GM21717 (cell line): ENCODE measurements at regions not wholly inside any gene's neighbourhood (a gene's known extent, or its start where the extent isn't known, plus 50 kb on each side); places are given as distances from the start of the nearest gene placed in this dataset.
A peak's percentile ranks its signal among the peaks of the same experiment; 100 is the strongest.
"Not testable (repeated sequence)": the region's sequence is repeated elsewhere in the genome, so short reads cannot be mapped to it uniquely, and the experiment has no call there.

Experiments used
- ATAC-seq: cut with Tn5 transposase; IDR thresholded peaks from one replicate; pipeline ENCODE4 v1.9.1; 2021; ENCODE audit warnings: mild to moderate bottlenecking, moderate library complexity; ENCODE audit not compliant: unreplicated experiment

DNA sequence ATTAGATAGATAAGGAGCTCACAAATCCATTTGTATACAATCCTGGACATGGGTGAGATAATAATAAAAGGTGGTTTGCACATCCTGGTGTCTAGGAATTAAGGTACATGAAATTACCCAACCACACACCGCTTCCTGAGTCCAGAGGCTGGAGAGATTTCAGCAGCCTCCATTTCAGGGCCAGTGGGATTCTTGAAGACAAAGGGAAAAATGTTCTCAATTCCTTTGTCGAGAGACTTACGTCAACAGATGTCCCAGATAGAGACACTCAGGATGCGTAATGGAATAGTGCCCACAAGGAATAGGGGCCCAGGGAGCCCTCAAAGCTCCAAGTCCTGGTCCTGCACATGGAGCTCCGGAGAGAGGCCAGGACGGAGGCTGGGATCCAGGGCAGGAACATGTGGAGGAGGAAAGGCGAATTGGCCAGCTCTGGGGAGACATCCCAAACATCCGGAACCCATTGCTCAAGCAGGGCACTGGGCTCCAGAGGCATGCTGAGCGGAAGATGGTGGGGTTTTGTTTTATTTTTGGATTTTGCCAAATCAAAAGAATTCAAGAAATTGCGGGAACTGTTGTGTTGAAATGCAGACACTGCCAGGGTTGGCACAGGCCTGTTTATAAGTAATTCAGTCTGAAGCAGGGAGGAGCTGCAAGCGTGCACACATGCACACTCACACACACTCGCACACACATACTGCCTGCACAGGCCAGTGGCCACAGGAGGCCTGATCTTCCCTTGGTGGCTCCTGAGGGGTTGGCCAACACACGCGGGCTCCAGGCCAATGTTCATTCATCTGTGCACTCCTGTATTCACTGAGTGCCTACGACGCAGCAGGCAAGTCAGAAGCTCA lies 97.2 kb downstream of the NOG start:
- no peak for ATAC-seq

DNA sequence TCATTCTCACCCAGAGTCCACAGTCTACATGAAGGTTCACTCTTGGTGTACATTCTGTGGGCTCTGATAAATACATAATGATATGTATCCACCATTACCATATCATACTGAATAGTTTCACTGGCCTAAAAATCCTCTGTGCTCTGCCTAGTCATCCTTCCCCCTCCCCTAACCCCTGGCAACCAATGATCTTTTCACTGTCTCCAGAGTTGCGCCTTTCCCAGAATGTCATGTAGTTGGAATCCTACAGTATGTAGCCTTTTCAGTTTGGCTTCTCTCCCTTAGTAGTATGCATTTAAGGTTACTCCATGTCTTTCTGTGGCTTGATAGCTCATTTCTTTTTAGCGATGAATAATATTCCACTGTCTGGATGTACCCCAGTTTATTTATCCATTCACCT lies 101.3 kb downstream of the NOG start:
- no peak for ATAC-seq

DNA sequence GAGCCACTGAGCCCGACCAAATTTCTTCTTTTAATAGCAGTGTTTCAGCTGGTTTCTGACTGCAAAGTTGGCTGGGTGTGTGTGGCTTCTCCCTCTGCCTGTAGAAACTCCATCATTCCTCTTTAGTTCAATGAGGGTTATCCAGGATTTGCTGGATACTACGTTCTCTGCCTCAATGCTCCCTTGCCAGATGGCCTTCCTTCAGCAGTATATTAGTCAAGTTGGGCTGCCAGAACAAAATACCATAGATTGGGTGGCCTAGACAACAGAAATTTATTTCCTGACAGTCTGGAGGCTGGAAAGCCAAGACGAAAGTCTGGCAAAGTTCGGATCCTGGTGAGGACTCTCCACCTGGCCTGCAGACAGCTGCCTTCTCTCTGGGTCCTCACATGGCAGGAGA lies 103.7 kb downstream of the NOG start:
- no peak for ATAC-seq

DNA sequence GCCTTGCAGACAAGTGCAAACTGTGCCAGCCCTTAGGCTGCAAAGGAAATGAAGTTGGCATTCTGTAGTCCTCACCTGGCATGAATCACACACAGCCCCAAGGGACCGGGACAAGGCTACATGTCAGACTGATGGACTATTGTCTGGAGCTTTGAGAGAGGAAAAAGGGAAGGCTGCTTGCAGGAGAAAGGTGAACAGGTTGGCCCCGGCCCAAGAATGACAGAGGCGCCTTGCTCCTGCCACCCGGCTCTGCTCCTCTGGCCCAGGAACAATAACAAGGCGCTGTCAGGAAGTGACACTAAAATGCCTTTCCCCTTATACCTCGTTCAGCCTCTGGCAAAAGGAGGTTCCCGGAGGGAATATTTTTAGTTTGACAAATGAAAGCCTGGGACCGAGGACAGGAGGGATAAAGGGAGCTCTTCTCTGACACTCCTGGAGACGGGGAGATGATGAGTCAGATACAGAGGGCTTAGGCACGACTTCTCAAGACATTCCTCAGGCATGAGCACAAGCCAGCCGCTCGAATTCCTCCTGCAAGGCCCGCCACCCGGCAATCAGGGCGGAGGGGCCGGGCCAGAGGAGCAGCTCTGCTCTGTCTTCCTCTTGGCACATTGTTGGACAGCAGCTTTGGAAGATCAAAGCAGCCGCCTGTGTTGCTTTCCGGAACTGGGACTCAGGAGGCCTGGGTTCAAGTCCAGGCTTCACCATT lies 105.8 kb downstream of the NOG start:
- ATAC-seq, result no peak

DNA sequence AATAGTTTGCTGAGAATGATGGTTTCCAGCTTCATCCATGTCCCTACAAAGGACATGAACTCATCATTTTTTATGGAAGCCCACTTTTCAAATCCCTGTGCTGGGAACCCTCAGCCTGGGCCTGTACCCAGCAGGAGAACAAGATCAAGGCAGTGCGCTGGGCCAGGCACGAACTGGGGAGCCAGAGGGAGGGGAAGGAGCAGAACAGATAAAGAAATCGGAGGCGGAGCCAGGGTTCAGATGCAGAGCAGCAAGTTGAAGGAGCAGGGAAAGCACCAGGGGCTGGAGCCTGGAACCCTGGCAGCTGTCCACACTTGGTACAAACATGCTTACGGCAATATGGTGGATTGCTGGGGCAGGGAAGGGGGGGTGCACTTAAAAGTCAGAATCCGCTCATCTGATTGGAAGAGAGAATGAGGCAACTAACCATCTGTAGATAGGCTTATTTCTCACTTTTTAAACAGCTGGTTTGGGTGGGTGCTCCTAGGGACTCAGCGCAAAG lies 107.5 kb downstream of the NOG start:
- no peak for ATAC-seq

DNA sequence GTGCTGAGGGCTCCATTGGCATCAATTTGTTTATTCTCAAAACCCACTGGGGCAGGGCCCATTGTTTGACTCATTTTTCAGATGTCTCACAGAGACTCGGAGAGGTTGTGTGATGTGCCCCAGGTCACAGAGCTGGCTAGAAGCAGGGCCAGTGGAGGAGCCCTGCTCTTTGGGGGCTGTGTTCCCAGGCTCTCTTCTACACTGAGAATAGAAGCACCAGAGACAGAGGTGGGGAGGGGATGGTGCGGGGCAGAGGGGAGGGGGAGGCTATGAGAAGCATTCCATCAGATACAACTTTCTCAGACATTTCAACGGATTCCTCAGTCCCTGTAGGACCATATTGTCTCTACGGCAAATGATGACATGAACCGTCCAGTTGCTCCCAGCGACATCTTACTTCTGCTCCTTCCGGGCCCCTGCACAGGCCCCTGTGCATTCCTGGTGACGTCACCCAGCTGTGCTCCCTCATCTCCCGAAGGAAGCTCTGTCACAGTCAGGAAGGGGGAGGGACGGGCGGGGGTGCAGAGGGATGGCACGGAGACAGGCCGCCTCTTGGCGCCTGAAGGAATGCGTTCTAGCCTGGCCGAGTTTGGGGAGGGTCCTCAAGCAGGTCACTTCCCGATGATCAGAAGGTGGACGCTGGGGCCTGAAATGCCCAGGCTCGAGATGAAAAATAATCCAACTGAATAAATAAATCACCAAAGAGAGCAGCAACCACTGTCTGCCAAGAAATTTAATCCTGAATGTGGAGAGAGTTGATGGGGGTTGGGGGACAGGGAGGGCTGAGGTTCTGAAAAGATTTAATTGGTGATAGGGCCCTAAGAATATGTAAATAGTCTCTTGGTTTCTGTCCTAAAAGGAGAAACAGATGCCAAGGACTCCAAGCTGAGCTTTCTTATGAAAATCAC lies 114.1 kb downstream of the NOG start:
- ATAC-seq, result no peak

DNA sequence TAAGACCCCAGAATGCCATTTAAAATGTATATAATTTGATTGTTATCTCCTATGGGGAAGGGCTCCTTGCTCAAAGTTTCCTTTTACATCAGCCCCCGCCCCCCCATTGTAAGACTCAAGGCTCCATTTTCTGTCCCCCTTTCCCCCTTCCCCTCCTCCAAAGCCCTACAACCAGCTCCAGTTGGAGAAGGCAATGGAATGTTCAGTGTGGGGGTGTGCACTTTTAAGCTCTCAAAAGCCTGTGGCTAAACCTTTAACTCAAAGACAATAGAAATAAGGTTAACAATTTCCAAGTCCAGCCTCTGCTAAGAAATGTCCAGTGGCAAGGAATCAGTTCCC lies 114.7 kb downstream of the NOG start:
- no peak for ATAC-seq

DNA sequence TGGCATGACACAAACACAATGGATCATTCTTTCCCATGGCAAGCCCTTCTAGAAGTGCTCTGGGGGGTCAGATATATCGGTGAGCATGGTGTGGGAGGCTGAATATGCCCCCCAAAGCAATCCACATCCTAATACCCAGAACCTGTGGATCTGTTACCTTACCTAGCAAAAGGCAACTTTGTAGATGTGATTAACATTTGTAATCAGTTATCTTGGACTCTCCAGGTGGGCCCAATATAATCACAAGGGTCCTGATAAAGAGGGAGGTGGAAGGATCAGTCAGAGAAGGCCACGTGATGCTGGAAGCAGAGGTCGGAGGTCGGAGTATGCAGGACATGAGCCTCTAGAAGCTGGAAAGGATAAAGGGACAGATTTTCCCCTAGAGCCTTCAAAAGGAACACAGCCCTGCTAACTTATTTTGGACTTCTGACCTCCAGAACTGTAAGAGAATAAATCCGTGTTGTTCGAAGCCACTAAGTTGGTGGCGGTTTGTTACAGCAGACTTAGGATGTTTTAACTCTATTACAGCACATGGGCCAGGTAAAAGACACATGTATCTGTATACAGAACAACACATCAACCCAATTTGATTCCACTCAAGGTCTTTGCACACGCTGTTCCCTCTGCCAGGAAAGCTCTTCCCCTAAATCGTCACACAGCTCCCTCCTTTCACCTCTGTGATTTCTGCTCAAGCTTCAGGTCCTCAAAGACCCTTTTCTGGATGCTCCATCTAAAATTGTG lies 115.3 kb downstream of the NOG start:
- ATAC-seq, result no peak

DNA sequence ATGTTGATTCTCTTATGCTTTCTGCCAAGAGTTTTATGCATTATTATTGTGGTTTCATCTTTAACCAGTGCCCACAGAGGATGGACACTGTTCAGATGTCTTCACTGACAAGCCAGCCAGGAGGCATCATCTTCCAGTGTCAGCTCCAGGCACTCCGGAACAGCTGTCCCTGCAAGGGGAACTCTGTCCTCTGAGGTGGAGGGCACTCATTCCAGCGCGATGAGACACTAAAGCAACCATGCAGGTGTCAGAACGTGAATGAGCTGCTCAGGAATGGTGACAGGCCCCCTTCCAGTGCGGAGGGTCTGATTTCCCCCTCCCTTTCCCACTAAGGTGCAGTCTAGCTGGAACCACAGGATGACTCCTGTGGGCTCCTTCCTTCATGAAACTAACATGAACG lies 117.5 kb downstream of the NOG start:
- ATAC-seq, result no peak

DNA sequence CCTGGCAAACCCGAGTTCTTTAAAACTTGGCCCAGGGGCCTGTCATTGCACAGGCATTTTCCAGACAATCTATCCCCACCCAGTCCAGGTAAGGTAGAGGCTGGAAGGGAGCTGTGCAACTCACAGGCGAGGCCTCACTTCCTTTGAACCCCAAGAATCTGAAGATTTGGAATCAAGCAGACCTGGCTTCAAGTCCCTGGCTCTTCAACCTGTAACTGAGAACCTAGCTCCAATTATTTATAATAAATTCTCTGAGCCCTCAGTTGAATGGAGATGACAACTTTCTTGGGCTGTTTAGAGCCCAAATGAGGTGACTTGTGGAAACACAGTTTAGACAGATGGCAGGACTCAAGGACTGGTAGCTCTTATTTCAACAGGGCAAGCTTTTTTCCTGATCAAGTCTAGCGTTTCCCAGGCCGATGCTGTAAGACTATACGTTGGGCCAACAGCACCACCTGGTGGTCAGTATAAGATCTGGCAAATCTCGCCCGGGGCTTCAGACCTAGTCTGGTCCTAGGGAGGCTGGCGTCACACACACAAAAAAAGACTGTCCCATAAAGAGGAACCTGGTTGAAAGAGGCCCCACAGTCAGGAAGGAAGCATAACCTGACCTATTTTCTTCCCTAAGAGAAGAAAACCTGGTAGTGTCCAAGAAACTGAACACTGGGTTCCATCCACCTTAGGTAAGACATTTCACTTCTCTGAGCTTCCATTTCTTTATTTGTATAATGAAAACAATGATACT lies 117.9 kb downstream of the C17orf67 start:
- ATAC-seq, result peak; percentile 87

DNA sequence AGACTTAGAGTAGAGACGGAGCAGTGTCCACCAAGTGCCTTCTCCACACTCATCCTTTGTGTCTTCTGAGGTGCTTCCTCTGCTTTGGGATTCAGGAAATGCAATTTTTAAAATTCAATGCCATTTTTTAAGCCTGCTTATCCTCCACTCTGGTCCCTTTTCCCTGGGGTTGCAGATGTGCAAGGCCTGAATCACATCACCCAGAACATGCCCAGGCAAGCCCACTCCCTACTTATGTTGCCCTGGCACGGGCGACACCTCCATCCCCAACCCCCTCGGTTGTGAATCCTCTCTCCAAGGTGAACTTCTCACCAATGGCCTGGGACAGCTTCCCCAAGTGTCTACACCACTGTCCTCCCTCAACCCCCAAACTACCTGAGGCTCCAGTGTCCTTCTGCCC lies 116.2 kb downstream of the C17orf67 start:
- no peak for ATAC-seq

DNA sequence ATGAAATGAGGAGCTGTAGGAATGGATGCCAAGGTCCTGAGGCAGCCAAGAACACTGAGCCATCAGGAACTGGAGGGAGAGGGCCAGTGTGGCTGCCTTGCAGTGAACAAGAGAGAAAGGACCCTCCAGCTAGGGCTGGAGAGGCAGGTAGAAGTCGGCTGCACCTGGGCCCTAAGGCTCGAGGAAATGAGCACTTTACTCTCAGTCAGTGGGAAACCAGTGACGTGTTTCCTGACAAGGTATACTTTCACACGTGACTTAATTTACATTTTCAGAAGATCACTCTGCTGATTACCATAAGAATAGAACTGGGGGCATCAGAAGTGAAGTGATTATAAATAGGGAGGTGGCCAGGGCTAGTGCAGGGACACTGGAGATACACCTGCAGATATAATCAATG lies 115.2 kb downstream of the C17orf67 start:
- no peak for ATAC-seq

DNA sequence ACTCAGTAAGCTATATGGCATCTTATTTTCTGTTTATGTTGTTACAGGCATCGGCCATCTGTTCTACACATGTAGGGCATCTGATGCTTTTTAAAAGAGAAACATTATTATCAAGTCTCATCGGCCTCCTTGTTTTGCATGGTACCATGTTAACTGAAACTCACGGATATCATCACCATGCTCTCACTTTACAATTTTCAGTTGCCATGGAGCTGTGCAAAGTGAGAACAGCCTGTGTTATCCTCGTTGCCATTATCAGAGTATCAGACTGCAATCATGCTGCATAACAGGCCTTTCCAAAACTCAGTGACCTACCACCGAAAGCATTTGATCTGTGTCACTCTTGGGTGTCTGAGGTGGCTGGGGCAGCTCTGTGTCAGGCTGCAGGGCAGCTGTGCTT lies 110.3 kb downstream of the C17orf67 start:
- ATAC-seq, result no peak

DNA sequence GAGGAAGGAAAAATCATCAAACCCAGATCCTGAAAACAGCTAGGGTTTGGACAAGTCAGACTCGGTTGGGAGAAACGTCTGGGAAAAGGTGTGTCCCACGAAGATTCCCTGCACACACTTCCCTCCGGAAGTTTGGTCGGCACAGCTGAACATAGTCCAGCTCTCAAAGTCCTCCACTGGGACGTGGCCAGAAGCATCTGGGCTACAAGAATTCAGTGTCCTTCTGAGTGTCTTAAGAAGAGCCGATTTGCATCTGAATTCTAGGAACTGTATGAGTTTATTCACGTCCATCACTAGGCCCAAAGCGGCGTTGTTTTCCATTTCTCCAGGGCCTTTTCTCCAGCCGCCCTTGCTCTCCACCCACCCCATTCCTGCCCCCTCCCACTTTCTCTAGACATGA lies 109.1 kb downstream of the C17orf67 start:
- ATAC-seq, result no peak

DNA sequence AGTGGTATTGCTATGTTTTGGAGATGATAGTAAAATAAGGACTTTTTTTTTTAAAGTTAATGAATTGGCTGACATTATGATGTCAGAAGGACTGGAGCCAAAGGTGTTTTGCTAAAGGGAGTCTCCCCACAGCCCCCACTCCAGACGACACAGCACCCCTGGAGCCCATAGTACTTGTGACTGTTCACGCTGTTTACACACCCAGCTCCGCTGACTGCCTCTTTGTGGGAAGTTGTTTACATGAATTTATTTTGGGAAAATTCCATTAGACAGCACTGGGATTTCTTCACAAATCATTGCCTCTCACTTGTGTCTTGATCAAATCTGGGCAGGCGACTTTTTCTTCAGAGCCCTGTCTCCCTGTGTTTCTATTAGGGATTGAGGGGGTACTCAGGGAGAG lies 108.6 kb downstream of the C17orf67 start:
- no peak for ATAC-seq

DNA sequence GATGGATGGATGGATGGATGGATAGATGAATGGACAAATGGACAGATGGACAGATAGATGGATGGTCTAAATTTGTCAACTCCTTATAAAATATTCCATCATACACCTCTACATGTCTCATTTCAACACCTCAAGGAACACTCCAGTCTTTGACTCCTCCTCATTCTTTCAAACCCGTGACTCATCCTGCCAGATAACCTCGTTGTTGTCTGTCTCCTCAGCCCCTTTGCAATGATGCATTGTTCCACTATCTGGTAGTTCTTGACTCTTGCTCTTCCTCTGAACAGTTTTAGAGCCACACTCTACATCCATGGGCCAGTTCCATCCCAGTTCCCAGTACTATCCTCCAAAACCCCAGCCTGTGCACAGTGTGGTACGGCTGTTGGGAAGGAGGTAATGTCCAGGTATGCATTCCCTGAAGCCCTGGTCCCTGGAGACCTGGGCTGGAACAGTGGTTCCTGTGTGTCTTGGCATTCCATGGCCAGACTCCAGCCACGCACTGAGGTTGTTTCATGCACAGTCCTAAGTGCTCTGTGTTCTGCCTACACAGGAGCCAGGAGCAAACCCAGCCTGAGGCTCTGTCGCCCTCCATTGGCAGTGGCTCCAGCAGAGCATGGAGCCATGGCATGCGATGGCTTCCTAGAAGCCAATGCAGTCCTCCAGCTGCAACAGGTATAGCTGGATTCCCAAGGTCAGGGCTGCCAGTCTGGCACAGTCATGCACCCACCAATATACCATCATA lies 105.7 kb downstream of the C17orf67 start:
- ATAC-seq, result no peak

DNA sequence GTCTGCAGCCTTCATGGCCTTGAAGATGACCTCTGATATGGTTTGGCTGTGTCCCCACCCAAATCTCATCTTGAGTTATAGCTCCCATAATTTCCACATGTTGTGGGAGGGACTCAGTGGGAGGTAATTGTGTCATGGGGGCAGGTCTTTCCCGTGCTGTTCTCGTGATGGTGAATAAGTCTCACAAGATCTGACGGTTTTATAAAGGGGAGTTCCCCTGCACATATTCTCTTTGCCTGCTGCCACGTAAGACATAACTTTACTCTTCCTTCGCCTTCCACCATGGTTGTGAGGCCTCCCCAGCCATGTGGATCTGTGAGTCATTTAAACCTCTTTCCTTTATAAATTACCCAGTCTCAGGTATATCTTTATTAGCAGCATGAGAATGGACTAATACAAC lies 102.6 kb downstream of the C17orf67 start:
- ATAC-seq, result not testable (repeated sequence)

DNA sequence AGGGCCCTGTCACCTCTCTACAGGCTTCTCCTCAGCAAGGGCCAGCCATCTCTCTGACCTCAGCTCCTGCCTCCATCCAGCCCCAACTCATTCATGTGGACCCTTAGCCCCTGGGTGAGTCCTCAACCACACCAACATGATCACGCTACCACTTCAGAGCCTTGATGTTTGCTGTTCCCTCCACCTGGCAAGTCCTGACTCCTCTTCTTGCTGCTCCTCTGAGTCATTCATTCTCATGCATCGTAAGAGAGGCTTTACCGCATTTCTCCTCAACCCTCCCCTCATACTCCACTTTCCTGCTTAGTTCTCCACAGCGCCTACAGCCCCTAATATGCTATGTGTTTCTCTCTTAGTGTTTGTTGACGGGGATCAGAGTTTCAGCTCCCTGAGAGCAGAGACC lies 99.9 kb downstream of the C17orf67 start:
- ATAC-seq, result no peak

DNA sequence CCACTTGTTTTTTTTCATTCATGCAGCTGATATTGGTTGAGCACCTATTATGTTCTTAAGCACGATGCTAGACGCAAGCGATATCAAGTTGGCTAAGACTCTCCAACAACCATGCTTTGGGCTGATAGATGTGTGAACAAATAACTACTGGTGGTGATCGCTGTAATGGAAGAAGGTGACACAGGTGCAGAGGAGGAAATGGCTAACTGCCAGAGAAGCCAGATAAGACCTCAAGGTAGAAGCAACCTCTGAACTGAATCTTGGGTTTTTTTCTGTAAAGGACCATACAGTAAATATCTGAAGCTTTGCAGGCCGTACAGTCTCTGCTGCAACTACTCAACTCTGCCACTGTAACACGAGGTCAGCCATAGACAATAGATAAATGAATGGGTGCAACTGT lies 97.9 kb downstream of the C17orf67 start:
- no peak for ATAC-seq
